Endometrium (tissue), 2 donors: ENCODE measurements at regions not wholly inside any gene's neighbourhood (a gene's known extent, or its start where the extent isn't known, plus 50 kb on each side); places are given as distances from the start of the nearest gene placed in this dataset.

Experiments used
- FAIRE-seq: peaks from 2 replicates; lab custom pipeline; 2012; peaks lifted over from hg19 to GRCh38; lab: Jason Lieb, UNC
- donor health status: control.
- donor health status: control.

DNA sequence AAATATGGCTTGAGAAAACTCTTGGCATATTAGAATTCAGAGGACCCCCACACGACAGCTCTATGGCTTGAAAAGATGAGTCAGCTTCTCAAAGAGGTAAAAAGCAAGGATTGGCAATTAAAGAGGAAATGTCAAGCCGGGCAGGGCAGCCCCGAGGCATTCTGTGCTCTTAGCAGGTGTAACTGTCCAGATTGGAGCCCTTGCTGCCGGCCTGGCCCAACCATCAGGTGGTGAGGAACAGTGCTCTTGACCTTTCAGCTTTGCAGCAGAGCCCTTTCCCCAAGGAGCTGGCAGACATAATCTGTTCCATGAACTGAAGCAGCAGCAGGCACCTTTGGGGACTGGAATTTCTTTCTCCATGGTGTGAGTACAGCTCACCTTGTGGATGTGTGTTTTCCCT is 287.8 kb downstream of the UTP18 start:
- no peak for FAIRE-seq

GRCh38 chr17:51555153-51555552 is 294.8 kb downstream of the UTP18 start:
- FAIRE-seq = no peak

DNA sequence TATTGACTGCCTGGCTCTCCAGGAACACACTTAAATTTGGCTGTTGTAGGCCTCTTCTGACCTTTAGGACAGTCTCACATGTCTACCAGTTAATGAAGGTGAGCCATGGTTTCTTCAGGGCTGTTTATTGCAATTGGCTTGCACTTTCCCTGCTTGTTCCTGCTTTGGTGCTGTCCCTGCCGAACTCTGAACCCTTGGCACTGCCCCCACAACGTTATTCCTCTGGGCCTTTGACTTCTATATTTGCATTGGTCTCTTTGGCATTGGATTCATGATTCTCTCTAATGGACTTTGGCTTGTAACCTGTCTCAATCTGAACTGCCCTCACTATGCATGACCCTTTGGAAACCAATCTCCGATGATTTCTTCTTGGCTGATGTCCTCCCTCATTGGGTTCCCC is 299.4 kb downstream of the UTP18 start:
- no peak for FAIRE-seq

GRCh38 chr17:51560398-51560797 is 300.1 kb downstream of the UTP18 start:
- FAIRE-seq = no peak

DNA sequence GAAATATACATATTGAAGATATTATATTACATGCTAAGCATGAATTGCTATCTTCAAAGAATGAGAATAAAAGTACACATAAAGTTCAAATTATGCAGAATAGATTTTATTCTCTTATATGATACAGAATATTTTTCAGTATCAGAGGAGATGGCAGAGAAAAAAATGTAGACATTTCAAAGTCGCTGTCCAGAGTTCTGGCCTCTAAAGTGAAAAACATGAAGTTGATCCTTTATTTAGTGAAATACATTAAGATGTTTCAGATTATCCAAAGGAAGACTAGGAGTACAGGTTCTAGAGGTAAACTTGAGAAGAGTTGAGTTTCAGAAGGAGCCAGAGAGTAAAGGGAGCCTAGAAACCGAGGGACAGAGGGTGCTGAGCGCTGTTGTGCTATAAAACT is 303.6 kb downstream of the UTP18 start:
- FAIRE-seq = no peak

DNA sequence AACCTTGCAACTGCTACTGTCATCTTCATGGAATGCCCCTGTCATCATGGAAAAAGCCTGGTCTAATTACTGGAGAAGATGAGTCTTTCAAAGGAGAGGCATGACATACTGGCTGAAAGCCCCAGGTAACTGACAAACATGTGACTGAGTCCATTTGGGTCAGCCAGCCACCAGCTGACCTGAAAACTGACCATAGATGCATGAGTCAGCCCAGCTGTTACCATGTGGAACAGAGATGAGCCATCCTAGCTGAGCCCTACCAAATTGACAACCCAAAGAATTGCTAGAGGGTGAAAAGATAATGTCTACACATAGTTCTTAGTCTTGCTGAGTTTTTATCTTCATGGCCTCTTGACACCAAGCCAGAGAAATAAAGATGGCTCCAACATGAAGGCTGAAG is 311.8 kb downstream of the UTP18 start:
- FAIRE-seq = no peak
